ENCODE measurements at regions not wholly inside any gene's neighbourhood (a gene's known extent, or its start where the extent isn't known, plus 50 kb on each side); places are given as distances from the start of the nearest gene placed in this dataset.

GRCh38 chr5:25418319-25418859, 773.6 kb upstream of the CDH10 start:
- no peaks in the 10 kb centered on the region for H3K27me3 ChIP-seq (replicated peaks in 1 of 4; ENCODE audit: control insufficient read depth in 3 of 4, extremely low read depth in 1 of 4, insufficient read depth in 3 of 4, low read length in 3 of 4)
- no peak overlapping the region for H3K4me2 ChIP-seq (ENCODE audit: insufficient read depth in 1 of 2, low read depth in 2 of 2, low read length in 2 of 2)
- no peak overlapping the region for H2AFZ ChIP-seq (ENCODE audit: low read length)
- DNase-seq (ENCODE audit: low read depth in 1 of 2, low spot score in 2 of 2) (no peak), FAIRE-seq (peak; percentile 19)
- H2BK12ac ChIP-seq (ENCODE audit: low read depth, low read length): no peak overlapping the region
- ChIA-PET CTCF (ENCODE audit: partially characterized antibody) (no interaction called here), POLR2A (ENCODE audit: partially characterized antibody) (interaction anchor here (0.5 to 2.6 kb wide), 7 partner anchors 10 to 967 kb away, joined by 3 to 15 read pairs (median 3); no protein-coding TSS in a partner anchor)
- H3K14ac ChIP-seq (ENCODE audit: insufficient read length): no peak overlapping the region
- no peak overlapping the region for H3K4me3 ChIP-seq (ENCODE audit: extremely low read depth in 1 of 4, insufficient read depth in 2 of 4, low read depth in 3 of 4, low read length in 4 of 4)
- no peak for TF ChIP-seq RNF2 (IDR thresholded peaks at IDR 0.05; ENCODE audit: borderline replicate concordance, low read depth, low read length, missing control alignments, poor library complexity, severe bottlenecking)
- TF ChIP-seq CHD1 (IDR thresholded peaks at IDR 0.05; ENCODE audit: low read depth, low read length): no peak
- peak; percentile 84 for TF ChIP-seq POLR2AphosphoS5 (IDR thresholded peaks at IDR 0.05; ENCODE audit: low read depth, low read length)
- peak; percentile 70 to 75; a peak in 2 of 3 replicates for TF ChIP-seq POLR2A (IDR thresholded peaks at IDR 0.05; ENCODE audit: control extremely low read depth in 1 of 2, low read depth in 2 of 2, low read length in 2 of 2)
- no peak for TF ChIP-seq KDM5A (IDR thresholded peaks at IDR 0.05; ENCODE audit: low read length)
- TF ChIP-seq PHF8 (conservative IDR thresholded peaks at IDR 0.05; ENCODE audit: low read depth, low read length): no peak
- no peak for TF ChIP-seq CHD2 (IDR thresholded peaks at IDR 0.05; ENCODE audit: low read length)
- TF ChIP-seq KDM1A (IDR thresholded peaks at IDR 0.05; ENCODE audit: borderline replicate concordance, low read length): no peak
- no peak for TF ChIP-seq ATF2 (IDR thresholded peaks at IDR 0.05; ENCODE audit: low read length)
- no peak for TF ChIP-seq CEBPB (IDR thresholded peaks at IDR 0.05; ENCODE audit: low read depth, low read length)
- TF ChIP-seq RAD21 (IDR thresholded peaks at IDR 0.05 in 1 of 2, conservative IDR thresholded peaks at IDR 0.05 in 1 of 2; ENCODE audit: low read depth in 2 of 2, low read length in 2 of 2): no peak
- no peak overlapping the region for H4K91ac ChIP-seq (replicated peaks; ENCODE audit: insufficient read length, low read length)
- H4K5ac ChIP-seq (ENCODE audit: insufficient read length, low read depth, low read length): no peak overlapping the region
- H3K4me1 ChIP-seq (replicated peaks in 1 of 4; ENCODE audit: control insufficient read depth in 3 of 4, insufficient read depth in 4 of 4, low read length in 3 of 4): no peaks in the 10 kb centered on the region
- no peaks in the 10 kb centered on the region for H3K9me3 ChIP-seq (ENCODE audit: insufficient read depth in 2 of 2, low read depth in 1 of 2, low read length in 1 of 2)
- H2AK5ac ChIP-seq (ENCODE audit: low read depth, low read length): no peak overlapping the region
- no peak overlapping the region for H2BK120ac ChIP-seq (replicated peaks; ENCODE audit: low read depth, low read length)
- WGBS, 2 experiments (ENCODE audit: extremely low coverage in 1 of 2, insufficient coverage in 1 of 2, insufficient read length in 1 of 2, insufficient replicate concordance in 2 of 2, low coverage in 1 of 2, low lambda C conversion rate in 2 of 2, missing lambda C conversion rate in 1 of 2): 79% methylated on average over 2 of the region's 2 CpGs; no CpG with 5 or more reads in 1 of the 2 experiments
- H3K79me2 ChIP-seq (ENCODE audit: control insufficient read depth in 1 of 2, insufficient read depth in 2 of 2, low read length in 2 of 2): peaks cover 0 to 6% of the 10 kb centered on the region in 2 experiments; a peak in 1 of 4 replicates
- H2BK5ac ChIP-seq (ENCODE audit: low read depth, low read length): no peak overlapping the region
- H2BK20ac ChIP-seq (ENCODE audit: low read length): no peak overlapping the region
- H4K8ac ChIP-seq (ENCODE audit: extremely low read depth, insufficient read depth, low read length): no peak overlapping the region
- H3K23ac ChIP-seq (ENCODE audit: insufficient read length): no peak overlapping the region
- H4K20me1 ChIP-seq (replicated peaks in 1 of 2; ENCODE audit: control insufficient read depth in 1 of 2, insufficient read depth in 2 of 2, low read length in 2 of 2): peaks cover 8 to 10% of the 10 kb centered on the region in 2 experiments
- no peak overlapping the region for H3K18ac ChIP-seq (ENCODE audit: extremely low read depth, low read length)
- no peak overlapping the region for H3K56ac ChIP-seq (replicated peaks; ENCODE audit: insufficient read length, low read depth, low read length)
- peaks cover 0 to 42% (median 5%) of the 10 kb centered on the region in 4 experiments; a peak in 4 of 8 replicates for H3K36me3 ChIP-seq (ENCODE audit: control insufficient read depth in 2 of 4, insufficient read depth in 4 of 4, low read length in 3 of 4)
- no peak overlapping the region for H3K9ac ChIP-seq (replicated peaks in 1 of 4; ENCODE audit: extremely low read depth in 1 of 4, low read depth in 3 of 4, low read length in 3 of 4)
- no peak overlapping the region for H3K4ac ChIP-seq (replicated peaks; ENCODE audit: insufficient read length, low read depth, low read length)
- no peaks in the 10 kb centered on the region for H3K23me2 ChIP-seq (ENCODE audit: low read depth, low read length)
- H3K79me1 ChIP-seq (ENCODE audit: low read depth, low read length): no peaks in the 10 kb centered on the region
- H3K27ac ChIP-seq (ENCODE audit: low read depth, low read length): no peak overlapping the region
- no peak overlapping the region for H2BK15ac ChIP-seq (ENCODE audit: low read length)

Measured in H1 (cell line).